Keratinocyte (primary cell): ENCODE measurements at regions not wholly inside any gene's neighbourhood (a gene's known extent, or its start where the extent isn't known, plus 50 kb on each side); places are given as distances from the start of the nearest gene placed in this dataset.

Experiments
- DNase-seq: peaks from one replicate; pipeline ENCODE4 v3.0.0-alpha.2; 2011; ENCODE audit warnings: low read depth, missing footprints, low spot score
- FAIRE-seq: peaks from 2 replicates; lab custom pipeline; 2011; peaks lifted over from hg19 to GRCh38; lab: Jason Lieb, UNC
- H2AFZ ChIP-seq: 2 replicates; pipeline ENCODE4 v1.6.0; 2012; ENCODE audit warnings: low read length, control low read depth, inconsistent platforms; ENCODE audit not compliant: control insufficient read depth
- H3K27ac ChIP-seq: 2 replicates; pipeline ENCODE4 v1.5.1; 2011; ENCODE audit warnings: low read length; ENCODE audit not compliant: control insufficient read depth, insufficient read depth
- H3K27me3 ChIP-seq: 3 replicates; pipeline ENCODE4 v1.6.0; 2011; ENCODE audit warnings: low read length; ENCODE audit not compliant: control insufficient read depth, insufficient read depth; ENCODE audit errors: extremely low read depth
- H3K36me3 ChIP-seq, 2 experiments: 2 replicates in 1 of 2; 3 replicates in 1 of 2; pipeline ENCODE4 v1.5.1; 2011; ENCODE audit warnings: low read length in 2 of 2, mild to moderate bottlenecking in 1 of 2; ENCODE audit not compliant: control insufficient read depth in 2 of 2, insufficient read depth in 2 of 2; ENCODE audit errors: extremely low read depth in 1 of 2
- H3K4me1 ChIP-seq: 3 replicates; pipeline ENCODE4 v1.5.1; 2011; ENCODE audit warnings: low read length; ENCODE audit not compliant: control insufficient read depth, insufficient read depth; ENCODE audit errors: extremely low read depth
- H3K4me2 ChIP-seq: 3 replicates; pipeline ENCODE4 v1.6.0; 2011; ENCODE audit warnings: low read depth, low read length; ENCODE audit not compliant: control insufficient read depth, insufficient read depth; ENCODE audit errors: extremely low read depth
- H3K4me3 ChIP-seq, 3 experiments: fragments of 200-600 bp in 1 of 3; sonication (generic) in 1 of 3; 2 replicates in 2 of 3; 3 replicates in 1 of 3; pipeline ENCODE4 v1.5.1; 2011 to 2016; ENCODE audit warnings: low read length in 3 of 3, mild to moderate bottlenecking in 3 of 3, control low read depth in 2 of 3, inconsistent platforms in 1 of 3, low read depth in 1 of 3, mixed read lengths in 1 of 3, mixed run types in 1 of 3, moderate library complexity in 1 of 3; ENCODE audit not compliant: control insufficient read depth in 2 of 3, insufficient read depth in 2 of 3; ENCODE audit errors: extremely low read depth in 1 of 3
- H3K79me2 ChIP-seq: 2 replicates; pipeline ENCODE4 v1.6.0; 2012; ENCODE audit warnings: low read length; ENCODE audit not compliant: control insufficient read depth, insufficient read depth
- H3K9ac ChIP-seq: 3 replicates; pipeline ENCODE4 v1.6.0; 2011; ENCODE audit warnings: low read length; ENCODE audit not compliant: control insufficient read depth, insufficient read depth; ENCODE audit errors: extremely low read depth
- H3K9me1 ChIP-seq: 3 replicates; pipeline ENCODE4 v1.6.0; 2011; ENCODE audit warnings: low read length; ENCODE audit not compliant: control insufficient read depth, insufficient read depth; ENCODE audit errors: extremely low read depth
- H3K9me3 ChIP-seq: 2 replicates; pipeline ENCODE4 v1.5.1; 2012; ENCODE audit warnings: low read depth, low read length; ENCODE audit not compliant: control insufficient read depth
- H4K20me1 ChIP-seq: 3 replicates; pipeline ENCODE4 v1.6.0; 2011; ENCODE audit warnings: low read length; ENCODE audit not compliant: control insufficient read depth, insufficient read depth; ENCODE audit errors: extremely low read depth
- CTCF ChIP-seq, 3 experiments: IDR thresholded peaks in 1 of 3; conservative IDR thresholded peaks in 1 of 3; optimal IDR thresholded peaks in 1 of 3; 2 replicates in 2 of 3; 3 replicates in 1 of 3; pipeline versions ENCODE3 to v1.5.1; 2011; ENCODE audit warnings: low read length in 3 of 3, mild to moderate bottlenecking in 3 of 3, moderate library complexity in 2 of 3, control low read depth in 1 of 3, inconsistent platforms in 1 of 3; ENCODE audit not compliant: insufficient read depth in 2 of 3; ENCODE audit errors: extremely low read depth in 1 of 3
- EZH2 ChIP-seq: IDR thresholded peaks from one replicate; pipeline ENCODE4 v1.6.1; 2012; ENCODE audit warnings: inconsistent platforms, mild to moderate bottlenecking, low read length, moderate library complexity
- dilution Hi-C: fragments of 300-500 bp; cut with MboI; formaldehyde crosslinking; loops from one replicate; pipeline ENCODE4 v1.7.0; 2020; ENCODE audit warnings: low sequenced_read_pairs; ENCODE audit not compliant: extremely low pct_ligation_motif_present

GRCh38 chr7:12941512-12941911 lies 254.1 kb downstream of the ARL4A start:
- Histone ChIP-seq H3K9me3 (no peaks in the 10 kb centered on the region), H3K79me2 (no peaks in the 10 kb centered on the region), H2AFZ (peak overlapping the region; percentile 89), H3K9ac (peak overlapping the region; percentile 58), H3K27ac (peak overlapping the region; percentile 85), H4K20me1 (no peaks in the 10 kb centered on the region), H3K36me3 (no peaks in the 10 kb centered on the region), H3K9me1 (no peaks in the 10 kb centered on the region), H3K4me1 (peaks cover 29% of the 10 kb centered on the region), H3K27me3 (no peaks in the 10 kb centered on the region), H3K4me2 (peak overlapping the region; percentile 88), H3K4me3 (peak overlapping the region in 1 of 3 experiments; percentile 56)
- dilution Hi-C loops = no loop called here
- no peak for TF ChIP-seq EZH2
- TF ChIP-seq CTCF (optimal IDR thresholded peaks at IDR 0.05 in 1 of 3, IDR thresholded peaks at IDR 0.05 in 1 of 3, conservative IDR thresholded peaks at IDR 0.05 in 1 of 3; ENCODE audit: extremely low read depth in 1 of 3, insufficient read depth in 2 of 3, low read length in 3 of 3) = no peak
- DNase-seq = no peak
- FAIRE-seq = peak; percentile 97

- Histone ChIP-seq H3K27ac (peak overlapping the region; percentile 85), H3K79me2 (no peaks in the 10 kb centered on the region), H3K9me1 (no peaks in the 10 kb centered on the region), H3K4me1 (peaks cover 29% of the 10 kb centered on the region), H2AFZ (peak overlapping the region; percentile 14), H3K9ac (no peak overlapping the region), H3K9me3 (no peaks in the 10 kb centered on the region), H3K4me3 (no peak overlapping the region), H3K36me3 (no peaks in the 10 kb centered on the region), H3K4me2 (no peak overlapping the region), H3K27me3 (no peaks in the 10 kb centered on the region), H4K20me1 (no peaks in the 10 kb centered on the region)
- dilution Hi-C loops = no loop called here
- FAIRE-seq = no peak
- DNase-seq = no peak
- TF ChIP-seq EZH2 (no peak), CTCF (optimal IDR thresholded peaks at IDR 0.05 in 1 of 3, IDR thresholded peaks at IDR 0.05 in 1 of 3, conservative IDR thresholded peaks at IDR 0.05 in 1 of 3; ENCODE audit: extremely low read depth in 1 of 3, insufficient read depth in 2 of 3, low read length in 3 of 3) (no peak)
Observed at GRCh38 chr7:12942609-12943008, 255.2 kb downstream of the ARL4A start.
